ENCODE measurements at regions not wholly inside any gene's neighbourhood (a gene's known extent, or its start where the extent isn't known, plus 50 kb on each side); places are given as distances from the start of the nearest gene placed in this dataset.
A peak's percentile ranks its signal among the peaks of the same experiment; 100 is the strongest.

GRCh38 chr9:75488719-75489110 lies 400.4 kb downstream of the OSTF1 start:
- H3K36me3 ChIP-seq (ENCODE audit: control insufficient read depth, insufficient read depth, low read length): no peaks in the 10 kb centered on the region
- H2AFZ ChIP-seq: no peak overlapping the region
- H3K4me2 ChIP-seq (ENCODE audit: low read length): no peak overlapping the region
- no peaks in the 10 kb centered on the region for H3K27me3 ChIP-seq (ENCODE audit: control insufficient read depth, insufficient read depth, low read length)
- TF ChIP-seq CTCF (IDR thresholded peaks at IDR 0.05): no peak
- no peak overlapping the region for H3K9ac ChIP-seq
- no peaks in the 10 kb centered on the region for H3K9me3 ChIP-seq (ENCODE audit: control insufficient read depth, low read length)
- H3K79me2 ChIP-seq: no peaks in the 10 kb centered on the region
- no peak overlapping the region for H3K4me3 ChIP-seq (ENCODE audit: low read depth, low read length)
- H3K27ac ChIP-seq: no peak overlapping the region
- H3K4me1 ChIP-seq: peaks cover 23% of the 10 kb centered on the region

DNA sequence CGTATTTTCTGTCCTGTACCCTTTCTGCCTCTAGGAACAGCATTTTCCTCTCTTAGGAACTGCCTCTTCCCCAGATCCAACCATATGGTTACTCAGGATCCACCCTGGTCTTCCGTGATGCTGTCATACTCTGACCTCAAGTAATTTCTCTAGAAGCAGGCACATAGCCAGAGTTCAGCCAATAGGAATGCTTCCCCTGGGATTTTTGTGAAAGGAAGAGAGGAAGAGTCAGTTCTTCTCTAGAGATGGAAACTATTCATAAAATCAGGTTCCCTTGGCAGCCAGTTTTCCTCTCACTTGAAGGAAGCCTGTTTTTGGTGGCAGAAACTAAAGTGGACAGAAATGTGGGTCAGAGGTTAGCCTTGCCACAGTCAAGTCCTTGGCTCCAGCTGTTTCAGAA lies 400.1 kb upstream of the PCSK5 start:
- Histone ChIP-seq H3K79me2 (no peaks in the 10 kb centered on the region), H3K9ac (no peak overlapping the region), H3K27me3 (ENCODE audit: control insufficient read depth, insufficient read depth, low read length) (no peaks in the 10 kb centered on the region), H3K4me1 (peaks cover 23% of the 10 kb centered on the region), H2AFZ (no peak overlapping the region), H3K4me2 (ENCODE audit: low read length) (no peak overlapping the region), H3K36me3 (ENCODE audit: control insufficient read depth, insufficient read depth, low read length) (no peaks in the 10 kb centered on the region), H3K27ac (no peak overlapping the region), H3K4me3 (ENCODE audit: low read depth, low read length) (no peak overlapping the region), H3K9me3 (ENCODE audit: control insufficient read depth, low read length) (no peaks in the 10 kb centered on the region)
- no peak for TF ChIP-seq CTCF (IDR thresholded peaks at IDR 0.05)

- H3K27ac ChIP-seq: peak overlapping the region; percentile 67
- no peaks in the 10 kb centered on the region for H3K27me3 ChIP-seq (ENCODE audit: control insufficient read depth, insufficient read depth, low read length)
- peak overlapping the region; percentile 10 for H3K4me2 ChIP-seq (ENCODE audit: low read length)
- H3K4me1 ChIP-seq: peaks cover 23% of the 10 kb centered on the region
- H2AFZ ChIP-seq: peak overlapping the region; percentile 62
- H3K9ac ChIP-seq: no peak overlapping the region
- no peak for TF ChIP-seq CTCF (IDR thresholded peaks at IDR 0.05)
- no peak overlapping the region for H3K4me3 ChIP-seq (ENCODE audit: low read depth, low read length)
- no peaks in the 10 kb centered on the region for H3K9me3 ChIP-seq (ENCODE audit: control insufficient read depth, low read length)
- H3K36me3 ChIP-seq (ENCODE audit: control insufficient read depth, insufficient read depth, low read length): no peaks in the 10 kb centered on the region
- H3K79me2 ChIP-seq: no peaks in the 10 kb centered on the region
These were observed 398.9 kb upstream of the PCSK5 start for GRCh38 chr9:75491533-75491932.

- H3K27ac ChIP-seq: no peak overlapping the region
These were observed 390.7 kb upstream of the PCSK5 start for GRCh38 chr9:75499812-75500211.

More at GRCh38 chr9:75499812-75500211, 390.7 kb upstream of the PCSK5 start:
- Histone ChIP-seq H3K4me2 (ENCODE audit: low read length) (no peak overlapping the region), H2AFZ (no peak overlapping the region), H3K9me3 (ENCODE audit: control insufficient read depth, low read length) (no peaks in the 10 kb centered on the region), H3K9ac (no peak overlapping the region), H3K4me3 (ENCODE audit: low read depth, low read length) (no peak overlapping the region), H3K27me3 (ENCODE audit: control insufficient read depth, insufficient read depth, low read length) (no peaks in the 10 kb centered on the region), H3K36me3 (ENCODE audit: control insufficient read depth, insufficient read depth, low read length) (no peaks in the 10 kb centered on the region), H3K79me2 (no peaks in the 10 kb centered on the region), H3K4me1 (no peaks in the 10 kb centered on the region)
- TF ChIP-seq CTCF (IDR thresholded peaks at IDR 0.05): no peak
